ENCODE measurements at regions not wholly inside any gene's neighbourhood (a gene's known extent, or its start where the extent isn't known, plus 50 kb on each side); places are given as distances from the start of the nearest gene placed in this dataset.
"Not testable (repeated sequence)": the region's sequence is repeated elsewhere in the genome, so short reads cannot be mapped to it uniquely, and the experiment has no call there.

DNA sequence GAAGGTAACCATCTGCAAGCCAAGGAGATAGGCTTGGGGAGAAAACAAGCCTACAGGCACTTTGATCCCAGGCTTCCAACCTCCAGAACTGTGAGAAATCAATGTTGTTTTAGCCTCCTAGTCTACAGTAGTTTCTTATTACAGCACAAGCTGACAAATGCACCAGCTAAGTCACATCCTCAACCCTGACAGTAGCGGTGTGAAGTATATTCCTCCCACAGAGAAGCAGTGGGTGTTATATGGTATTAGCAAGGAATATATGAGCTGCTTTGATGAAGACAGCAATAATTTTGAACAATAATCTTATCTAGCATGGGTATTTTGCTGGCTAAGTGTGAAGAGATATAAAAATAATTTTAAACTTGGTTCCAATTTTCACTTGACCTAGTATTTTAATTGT lies 2415.0 kb downstream of the ARAP2 start:
- DNase-seq; ATAC-seq; intact Hi-C loops (cut with DNase I, micrococcal nuclease): not testable (repeated sequence)

DNA sequence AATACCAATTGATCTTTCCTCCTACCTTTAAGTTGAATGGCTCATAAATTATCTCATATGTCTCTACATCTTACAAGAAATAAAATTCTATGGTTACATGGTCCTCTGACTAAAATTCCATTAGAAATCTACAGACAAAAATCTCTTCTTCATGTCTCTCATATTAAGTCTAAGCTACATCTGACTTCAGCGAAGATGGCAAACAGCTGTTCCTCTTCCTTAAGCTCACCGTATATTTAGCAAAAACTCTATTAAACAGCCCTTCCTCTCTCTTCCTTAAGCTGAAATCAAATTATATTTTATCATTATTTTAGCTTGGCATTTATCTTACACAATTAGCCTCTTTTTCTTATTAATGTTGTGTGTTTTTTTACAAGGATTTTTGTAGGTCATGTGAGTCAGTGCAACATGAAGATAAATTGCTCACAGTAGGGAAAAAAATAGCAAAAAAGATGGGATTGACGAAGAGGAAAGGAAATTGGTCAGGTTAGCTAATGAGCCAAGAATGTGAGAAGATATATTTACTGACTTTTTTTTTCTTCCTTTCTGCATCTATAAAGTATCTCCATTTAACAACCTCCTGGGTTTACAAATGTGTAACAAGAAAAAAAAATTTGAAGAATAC lies 2412.8 kb downstream of the ARAP2 start:
- intact Hi-C loops (cut with DNase I, micrococcal nuclease), result no loop called here
- no peak for DNase-seq
- ATAC-seq, result no peak

DNA sequence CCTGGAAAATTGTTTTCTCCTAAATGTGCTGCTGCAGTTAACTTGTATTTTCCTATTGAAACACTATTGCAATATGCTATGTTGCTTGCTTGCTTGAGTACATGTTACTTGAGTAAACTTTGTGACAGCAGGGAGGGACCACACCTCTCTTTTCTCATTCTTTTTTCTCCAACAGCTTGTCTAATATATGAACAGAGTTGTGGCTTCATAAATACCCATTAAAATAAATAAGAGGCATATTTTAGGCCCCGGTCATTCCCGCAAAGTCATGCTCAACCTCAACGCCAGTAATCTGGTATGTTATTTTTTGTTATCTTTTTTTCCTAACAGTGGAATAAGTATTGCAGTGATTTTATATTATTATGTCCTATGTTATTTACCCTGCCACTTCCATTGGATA lies 2408.6 kb downstream of the ARAP2 start:
- intact Hi-C loops (cut with DNase I, micrococcal nuclease); ATAC-seq; DNase-seq: not testable (repeated sequence)

DNA sequence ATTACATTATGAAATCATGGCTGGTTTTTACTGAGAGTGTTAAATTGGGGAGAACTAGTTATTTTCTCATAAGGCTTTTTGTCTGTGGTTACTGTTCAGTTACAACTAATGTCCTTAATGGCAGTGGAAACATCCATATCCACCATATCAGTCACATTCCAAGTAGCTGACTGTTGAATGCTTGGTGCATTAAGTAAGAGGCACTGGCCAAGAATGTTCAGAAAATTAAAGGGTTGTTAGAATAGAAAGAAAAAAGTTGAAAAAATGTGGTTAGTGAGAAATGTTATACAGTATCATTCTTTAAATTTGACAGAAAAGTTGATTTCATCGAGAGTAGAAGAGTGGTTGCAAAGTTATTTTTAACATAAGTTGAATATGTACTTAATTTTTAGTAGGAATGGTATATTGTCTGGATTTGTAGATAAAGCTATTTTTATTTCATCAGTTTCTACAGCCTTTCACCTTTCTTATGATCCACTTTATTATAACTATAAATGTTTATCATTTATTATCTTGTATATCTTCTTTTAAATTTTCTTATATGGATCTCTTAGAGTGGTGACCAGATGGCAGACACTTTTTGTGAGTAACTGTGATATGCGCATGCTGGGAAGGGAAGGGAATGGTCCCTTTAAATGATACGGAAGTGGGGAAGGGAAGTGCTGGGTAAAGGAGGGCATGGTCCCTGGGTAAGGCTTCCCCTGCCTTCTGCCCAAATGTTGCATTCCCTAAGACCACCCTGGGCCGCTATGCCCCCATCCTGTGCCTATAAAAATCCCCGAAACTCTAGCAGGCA lies 2407.1 kb downstream of the ARAP2 start:
- DNase-seq (no peak), ATAC-seq (no peak)
- intact Hi-C loops (cut with DNase I, micrococcal nuclease), result no loop called here

DNA sequence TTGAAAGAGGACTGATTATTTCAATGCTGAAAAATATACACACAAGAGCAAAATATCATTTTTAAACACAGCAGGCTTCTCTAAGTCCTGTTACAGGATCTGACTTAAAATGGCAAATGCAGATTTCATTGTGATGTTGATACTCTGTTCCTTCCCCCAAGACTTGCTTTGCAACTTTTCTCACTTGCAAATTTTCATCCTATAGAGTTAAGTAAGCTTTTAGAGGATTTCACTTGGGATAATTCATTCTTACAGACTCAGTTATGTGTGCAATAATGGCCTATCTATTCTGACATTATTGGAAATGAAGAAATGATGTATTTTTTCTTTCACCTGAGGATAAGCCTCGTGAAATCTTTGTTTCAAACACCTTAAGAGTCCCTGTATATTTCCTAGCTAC lies 2403.2 kb downstream of the ARAP2 start:
- no peak for ATAC-seq
- intact Hi-C loops (cut with DNase I, micrococcal nuclease), result no loop called here
- DNase-seq, result no peak

DNA sequence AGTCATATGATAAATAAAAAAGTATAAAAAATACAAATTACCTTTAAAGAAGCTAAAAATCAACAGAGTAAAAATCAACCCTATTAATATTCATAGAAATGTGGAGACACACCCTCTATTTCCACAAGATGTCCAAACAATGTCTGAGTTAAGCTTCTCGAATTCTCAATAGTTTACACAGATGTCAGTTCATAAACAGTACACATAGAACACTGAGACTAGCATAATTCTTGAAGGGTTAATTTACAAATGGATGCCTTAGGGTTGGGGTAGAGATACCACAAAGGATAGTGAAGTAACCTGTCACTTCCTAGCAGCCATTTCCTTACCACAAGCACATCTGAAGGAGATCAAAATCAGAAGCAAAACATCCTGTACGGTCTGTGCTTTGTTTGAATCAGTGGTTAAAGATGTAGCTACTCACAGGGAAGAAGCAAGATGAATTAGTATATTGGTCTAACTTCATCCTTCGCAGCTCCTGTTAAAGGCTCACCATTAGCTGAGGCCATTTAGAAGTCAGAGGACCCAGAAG lies 2393.9 kb downstream of the ARAP2 start:
- ATAC-seq (no peak), DNase-seq (no peak)
- intact Hi-C loops (cut with DNase I, micrococcal nuclease), result no loop called here

DNA sequence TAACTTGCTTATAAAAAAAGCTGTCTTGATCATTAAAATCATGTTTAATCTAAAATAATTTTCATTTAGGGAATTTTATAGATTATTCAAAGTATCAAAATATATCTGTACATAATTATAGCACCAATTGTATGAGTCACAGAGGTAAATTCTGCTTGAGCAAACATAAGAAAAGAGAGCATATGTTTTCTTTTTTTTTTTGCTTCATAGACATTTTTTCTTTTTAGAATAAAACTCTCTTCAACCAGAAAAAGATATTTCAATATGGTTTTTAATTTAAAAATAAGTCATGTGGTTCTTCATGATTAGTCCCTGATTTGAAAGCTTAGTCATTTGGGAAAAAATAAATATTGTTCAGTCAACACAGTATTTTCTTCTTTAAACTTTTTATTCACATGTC lies 2390.6 kb downstream of the ARAP2 start:
- intact Hi-C loops (cut with DNase I, micrococcal nuclease); ATAC-seq; DNase-seq: not testable (repeated sequence)

DNA sequence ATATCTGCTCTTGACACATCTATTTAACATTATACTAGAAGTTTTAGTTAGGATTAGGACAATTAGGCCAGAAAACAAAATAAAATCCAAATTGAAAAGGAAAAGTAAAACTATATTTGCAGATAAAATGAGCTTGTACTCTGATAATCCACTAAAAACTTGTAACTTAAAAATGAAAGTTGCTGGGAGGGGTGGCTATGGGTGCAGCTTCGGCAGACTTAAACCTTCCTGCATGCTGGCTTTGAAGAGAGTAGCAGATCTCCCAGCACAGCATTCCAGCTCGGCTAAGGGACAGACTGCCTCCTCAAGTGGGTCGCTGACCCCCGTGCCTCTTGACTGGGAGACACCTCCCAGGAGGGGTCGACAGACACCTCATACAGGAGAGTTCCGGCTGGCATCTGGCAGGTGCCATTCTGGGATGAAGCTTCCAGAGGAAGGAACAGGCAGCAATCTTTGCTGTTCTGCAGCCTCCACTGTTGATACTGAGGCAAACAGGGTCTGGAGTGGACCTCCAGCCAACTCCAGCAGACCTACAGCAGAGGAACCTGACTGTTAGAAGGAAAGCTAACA lies 2379.9 kb downstream of the ARAP2 start:
- intact Hi-C loops (cut with DNase I, micrococcal nuclease), result no loop called here
- ATAC-seq, result no peak
- no peak for DNase-seq

DNA sequence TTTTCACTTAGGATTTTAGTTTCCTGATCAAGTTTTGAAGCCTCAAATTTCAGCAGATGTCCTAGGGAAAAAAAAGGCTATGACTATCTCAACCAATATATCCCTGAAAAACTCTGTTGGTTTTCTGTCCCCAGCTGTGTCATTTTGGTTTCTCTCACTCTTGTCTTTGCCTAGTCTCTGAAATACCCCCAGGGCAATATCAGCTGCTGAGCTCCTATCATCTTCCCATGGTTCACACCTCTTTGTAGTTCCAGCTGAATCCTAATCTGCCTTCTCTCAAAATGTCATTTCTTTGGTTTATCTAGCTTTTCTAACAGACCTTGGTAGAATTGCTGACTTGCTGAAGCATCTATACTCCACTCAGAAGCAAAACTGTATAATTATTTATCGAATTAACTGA lies 2370.5 kb downstream of the ARAP2 start:
- DNase-seq, result no peak
- ATAC-seq, result no peak
- intact Hi-C loops (cut with DNase I, micrococcal nuclease), result no loop called here

DNA sequence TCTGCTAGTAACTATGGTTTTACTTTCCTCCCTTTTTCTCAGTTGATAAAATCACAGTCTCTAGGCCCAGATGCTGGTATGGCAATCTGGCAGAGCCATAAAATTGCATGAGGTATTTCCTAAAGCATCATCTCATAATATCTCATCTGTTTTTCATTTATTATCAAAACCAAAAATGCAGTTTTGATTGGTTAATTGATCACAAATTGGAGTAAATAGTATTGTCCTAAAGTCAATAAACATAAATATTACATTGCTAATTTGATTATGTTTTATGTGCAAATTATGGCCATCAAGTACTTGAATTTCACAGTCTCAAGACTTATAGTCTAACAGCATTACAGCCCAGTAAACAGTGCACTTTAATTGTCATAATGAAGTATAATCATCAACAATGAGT lies 2365.6 kb downstream of the ARAP2 start:
- DNase-seq (no peak), ATAC-seq (no peak)
- intact Hi-C loops (cut with DNase I, micrococcal nuclease), result no loop called here

DNA sequence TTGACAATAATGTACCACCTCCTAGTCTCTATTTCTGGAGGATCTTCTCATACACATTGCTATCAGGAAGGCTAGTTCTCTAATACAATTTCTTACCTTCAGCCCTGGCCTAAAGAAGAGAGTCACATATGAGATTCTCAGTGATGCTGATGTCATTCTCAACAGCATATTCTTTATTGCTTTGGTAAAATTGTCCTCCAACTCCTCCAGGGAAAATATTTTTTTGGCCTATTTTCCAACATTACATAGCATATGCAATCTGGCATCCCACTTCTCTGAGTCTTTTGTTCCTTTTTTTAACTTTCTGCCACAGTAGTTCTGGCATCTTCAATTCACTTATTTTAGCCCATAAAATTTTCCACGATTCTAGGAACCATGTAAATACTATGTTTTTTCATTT lies 2363.1 kb downstream of the ARAP2 start:
- ATAC-seq (no peak), DNase-seq (no peak)
- intact Hi-C loops (cut with DNase I, micrococcal nuclease), result no loop called here

DNA sequence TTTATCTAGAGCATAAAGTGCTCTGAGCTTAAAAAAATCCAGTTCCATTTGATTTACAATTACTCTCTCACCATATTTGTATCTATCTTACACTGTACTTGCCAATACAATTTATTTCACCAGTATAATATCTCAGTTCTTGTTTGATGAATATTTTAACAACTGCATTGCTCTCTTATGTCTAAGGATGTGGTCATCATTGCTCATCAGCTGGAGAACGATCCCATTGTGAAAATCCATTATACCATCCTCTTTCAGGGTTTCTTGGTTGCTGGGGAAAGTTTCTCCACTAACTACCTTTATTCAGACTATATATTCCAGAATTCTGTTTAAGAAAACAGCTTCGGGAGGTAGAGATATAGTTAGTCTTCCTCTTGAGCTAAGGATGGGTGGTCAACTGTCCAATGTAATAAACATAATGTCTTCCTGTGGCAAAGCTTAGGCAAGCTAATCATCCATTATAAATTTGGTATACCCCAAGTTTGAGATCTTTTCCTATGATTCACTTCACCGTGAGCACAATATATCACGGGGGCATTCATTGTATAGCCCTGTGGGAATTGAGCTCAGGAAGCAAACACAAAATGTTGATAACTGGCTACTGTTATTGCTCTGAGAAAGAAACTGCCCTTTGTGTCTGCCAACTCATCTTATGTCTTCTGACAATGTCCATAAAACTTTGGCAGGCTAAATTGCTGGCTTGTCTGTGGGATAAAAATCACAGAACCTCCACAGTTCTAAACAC lies 2361.9 kb downstream of the ARAP2 start:
- intact Hi-C loops (cut with DNase I, micrococcal nuclease), result no loop called here
- no peak for DNase-seq
- ATAC-seq, result no peak

DNA sequence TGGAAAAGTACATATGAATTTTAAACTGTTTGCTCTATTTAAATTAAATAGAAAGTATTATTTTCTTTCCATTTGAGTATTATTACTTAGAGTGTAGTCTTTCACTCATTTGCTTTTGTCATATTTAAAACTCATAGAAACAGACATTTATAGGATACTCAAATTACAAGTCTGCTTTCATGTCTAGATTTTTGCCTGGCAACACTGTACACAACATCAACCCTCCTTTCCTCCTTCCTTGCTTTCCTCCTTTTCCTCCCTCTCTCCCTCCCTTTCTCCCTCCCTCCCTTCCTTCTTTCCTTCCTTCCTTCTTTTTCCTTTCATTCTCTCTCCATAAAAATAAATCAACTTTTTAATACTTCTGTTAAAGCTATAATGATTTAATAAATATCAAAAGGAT lies 2361.2 kb downstream of the ARAP2 start:
- intact Hi-C loops (cut with DNase I, micrococcal nuclease), result no loop called here
- ATAC-seq (no peak), DNase-seq (no peak)

DNA sequence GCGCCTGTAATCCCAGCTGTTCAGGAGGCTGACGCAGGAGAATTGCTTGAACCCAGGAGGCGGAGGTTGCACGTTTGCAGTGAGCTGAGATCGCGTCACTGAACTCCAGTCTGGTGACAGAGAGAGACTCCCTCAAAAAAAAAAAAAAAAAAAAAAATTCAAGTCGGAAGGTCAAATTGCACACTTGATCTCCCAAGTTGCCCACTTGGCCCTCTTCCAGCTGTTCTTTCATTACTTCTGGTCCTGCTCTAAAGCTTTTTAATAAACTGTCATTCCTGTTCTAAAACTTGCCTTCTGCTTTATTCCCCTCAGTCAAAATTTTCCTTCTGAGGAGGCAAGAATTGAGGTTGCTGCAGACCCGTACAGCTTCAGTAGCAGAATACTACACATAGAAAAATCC lies 2358.0 kb downstream of the ARAP2 start:
- DNase-seq (no peak), ATAC-seq (no peak)
- intact Hi-C loops (cut with DNase I, micrococcal nuclease), result no loop called here

DNA sequence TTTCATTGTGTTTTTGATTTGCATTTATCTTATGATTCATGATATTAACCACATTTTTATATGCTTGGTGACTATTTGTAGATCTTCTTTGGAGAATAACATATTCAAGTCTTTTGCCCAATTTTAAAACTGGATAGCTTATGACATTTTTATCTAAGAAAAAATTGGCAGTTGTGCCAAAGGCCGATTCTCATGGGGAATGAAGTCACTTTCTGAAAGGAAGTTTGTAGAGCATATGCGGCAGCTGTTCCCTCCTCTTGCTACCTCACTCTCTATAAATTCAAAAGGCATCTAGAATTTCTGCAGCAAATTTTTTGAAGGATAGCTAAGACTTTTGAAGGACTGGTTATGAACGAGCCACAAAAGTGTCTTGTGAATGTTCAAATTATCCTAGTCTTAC lies 2353.5 kb downstream of the ARAP2 start:
- ATAC-seq, result no peak
- intact Hi-C loops (cut with DNase I, micrococcal nuclease), result no loop called here
- no peak for DNase-seq

DNA sequence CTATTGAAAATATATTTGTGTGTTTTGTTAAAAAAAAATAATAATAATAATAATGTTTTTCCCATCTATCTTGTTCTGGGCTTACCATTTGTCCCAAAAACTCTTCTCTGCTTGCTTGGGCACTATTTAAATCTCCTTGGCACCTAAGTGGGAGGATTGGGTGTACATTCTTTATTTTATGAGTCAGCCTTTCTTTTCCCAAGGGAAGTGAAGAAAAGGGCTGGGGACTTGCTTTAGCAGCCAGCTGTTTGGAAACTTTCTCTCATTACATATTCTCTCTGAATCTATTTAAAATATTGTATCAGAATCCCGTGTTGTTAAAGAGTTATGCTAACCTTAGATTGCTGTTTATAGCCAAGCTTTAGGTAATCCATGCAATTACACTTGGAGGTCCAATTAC lies 2332.4 kb downstream of the ARAP2 start:
- intact Hi-C loops (cut with DNase I, micrococcal nuclease), result no loop called here
- ATAC-seq (no peak), DNase-seq (no peak)

DNA sequence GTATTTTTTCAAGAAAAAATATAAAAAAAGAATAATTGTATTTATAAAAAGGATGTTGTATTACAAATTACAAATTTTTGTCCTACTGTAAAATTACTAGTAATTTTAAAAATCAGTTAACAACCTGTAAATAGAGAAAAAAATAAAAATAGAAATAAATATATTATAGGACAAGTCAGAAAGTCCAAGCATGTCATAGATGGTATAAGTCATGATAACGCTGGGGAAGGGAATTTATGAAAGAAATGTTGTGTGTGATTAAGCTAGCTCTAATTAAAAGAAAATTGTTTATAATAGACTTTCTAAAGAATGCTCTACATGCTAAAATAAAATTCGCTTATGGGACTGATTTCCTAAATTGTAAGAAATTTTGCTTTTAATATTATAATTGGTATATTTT lies 2329.9 kb downstream of the ARAP2 start:
- ATAC-seq (no peak), DNase-seq (no peak)
- intact Hi-C loops (cut with DNase I, micrococcal nuclease), result no loop called here

DNA sequence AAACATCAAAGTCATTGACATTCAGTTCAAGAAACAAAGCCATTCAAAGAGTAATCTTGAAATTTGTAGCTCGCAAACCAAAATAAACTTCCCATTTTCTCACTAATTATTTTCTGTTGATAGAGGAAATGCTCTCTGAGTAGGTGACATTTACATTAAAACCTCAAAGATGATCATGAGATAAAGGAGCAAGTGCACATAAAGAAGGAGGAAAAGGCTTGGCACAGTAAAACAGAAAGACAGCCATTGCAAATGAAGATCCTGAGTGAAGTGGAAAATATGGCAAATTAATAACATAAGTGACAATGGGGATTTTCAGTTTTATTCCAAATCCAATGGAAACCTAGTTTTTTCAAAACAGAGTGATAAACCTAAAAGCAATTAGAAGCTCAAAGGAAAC lies 2320.8 kb downstream of the ARAP2 start:
- intact Hi-C loops (cut with DNase I, micrococcal nuclease), result no loop called here
- ATAC-seq, result no peak
- DNase-seq, result no peak

DNA sequence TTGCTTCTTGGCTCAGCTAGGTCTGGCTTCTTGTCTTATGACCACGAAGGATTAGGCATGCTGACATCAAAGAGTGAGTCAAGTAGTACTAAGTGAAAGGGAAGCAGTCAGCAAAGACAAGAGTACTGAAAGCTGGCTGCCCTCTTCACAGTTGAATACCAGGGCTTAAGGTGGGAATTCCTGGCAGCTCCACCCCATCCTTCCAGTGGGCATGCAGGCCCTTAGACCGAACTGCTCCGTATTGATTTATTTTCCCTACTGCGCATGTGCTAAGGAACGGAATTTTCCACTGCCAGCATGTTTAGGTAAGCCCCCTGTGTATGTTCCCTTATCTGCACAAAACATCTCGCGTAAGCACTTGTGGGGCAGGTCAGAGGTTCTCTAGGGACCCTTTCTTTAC lies 2320.1 kb downstream of the ARAP2 start:
- DNase-seq (no peak), ATAC-seq (no peak)
- intact Hi-C loops (cut with DNase I, micrococcal nuclease), result no loop called here

DNA sequence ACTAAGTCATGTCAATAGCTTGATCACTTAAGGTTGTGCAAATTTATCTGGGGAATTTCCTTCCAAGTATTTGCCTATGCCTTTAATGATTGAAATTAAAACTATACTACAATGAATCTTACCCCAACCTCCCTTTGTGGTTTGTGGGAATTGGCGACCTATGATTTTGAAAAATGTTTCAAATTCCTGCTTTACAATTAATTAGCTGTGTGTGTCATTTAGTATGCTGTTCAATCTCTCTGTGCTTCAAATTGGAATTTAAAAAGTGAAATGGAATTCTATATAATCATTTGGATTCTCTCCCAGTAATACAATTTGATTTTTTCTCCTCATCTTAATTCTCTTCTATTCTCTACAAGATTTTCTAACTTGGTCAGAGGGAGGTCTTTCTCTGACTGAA lies 2319.5 kb downstream of the ARAP2 start:
- DNase-seq, result no peak
- ATAC-seq, result no peak
- intact Hi-C loops (cut with DNase I, micrococcal nuclease), result no loop called here
